Right hindlimb (tissue), 1 donor: ENCODE measurements at regions not wholly inside any gene's neighbourhood (a gene's known extent, or its start where the extent isn't known, plus 50 kb on each side); places are given as distances from the start of the nearest gene placed in this dataset.
"Not testable (repeated sequence)": the region's sequence is repeated elsewhere in the genome, so short reads cannot be mapped to it uniquely, and the experiment has no call there.

Experiments
- DNase-seq: peaks from one replicate; pipeline ENCODE4 v3.0.0-alpha.2; 2018

DNA sequence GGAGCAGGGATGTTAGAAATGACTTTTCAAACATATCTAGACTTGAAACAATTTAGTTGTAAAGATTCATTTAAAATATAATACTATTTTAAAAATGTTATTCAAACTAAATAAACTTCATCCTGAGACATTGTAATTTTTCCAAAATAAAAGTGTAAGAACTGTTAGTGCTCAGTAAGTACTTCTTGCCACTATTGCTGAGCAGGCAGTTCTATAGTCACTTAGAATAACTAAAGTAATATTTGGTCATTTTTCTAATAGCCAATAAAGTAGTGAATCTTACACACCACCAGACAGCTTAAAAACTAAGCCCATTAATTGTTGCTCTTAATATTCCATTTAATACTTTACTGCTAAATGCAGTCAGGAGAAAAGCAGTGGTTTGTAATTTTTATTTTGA lies 1120.0 kb upstream of the CDH10 start:
- DNase-seq, result no peak

DNA sequence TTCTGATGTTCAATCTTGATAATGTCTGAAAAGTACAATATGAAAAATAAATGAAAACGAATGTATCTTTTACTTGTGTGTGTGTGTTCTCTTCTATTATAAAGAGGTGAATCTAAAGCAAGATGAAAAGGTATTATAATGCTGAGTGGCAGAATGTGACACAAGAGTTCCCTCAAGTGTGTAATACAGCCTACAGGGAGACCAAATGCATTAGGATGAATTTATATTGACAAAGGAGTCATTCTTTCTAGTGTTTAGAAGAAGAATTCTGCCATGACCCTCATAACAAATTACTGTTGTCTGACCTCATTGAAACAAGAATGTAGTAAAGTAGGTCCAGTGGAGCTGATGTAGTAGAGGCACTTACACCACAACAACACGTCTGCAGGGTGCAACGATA lies 1119.0 kb upstream of the CDH10 start:
- no peak for DNase-seq

DNA sequence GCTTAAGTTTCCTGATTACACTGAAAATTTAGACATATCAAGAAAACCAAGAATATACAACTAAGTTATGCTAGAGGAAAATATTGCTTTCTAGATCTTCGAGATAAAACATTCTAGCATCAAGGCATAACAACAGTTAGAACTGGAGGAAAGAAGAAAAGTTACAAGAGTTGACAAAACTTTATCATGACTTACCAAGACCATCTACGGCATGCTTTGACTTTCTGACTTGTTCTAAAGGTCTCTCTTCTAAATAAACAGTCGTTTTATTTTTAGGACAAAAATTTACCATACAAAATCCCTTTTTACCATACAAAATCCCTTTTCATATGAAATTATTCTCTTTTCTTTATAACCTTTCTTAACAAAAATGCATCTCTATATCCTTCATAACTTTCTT lies 1110.1 kb upstream of the CDH10 start:
- DNase-seq, result no peak

- no peak for DNase-seq
These were observed 1100.1 kb upstream of the CDH10 start for GRCh38 chr5:25744908-25745307.

DNA sequence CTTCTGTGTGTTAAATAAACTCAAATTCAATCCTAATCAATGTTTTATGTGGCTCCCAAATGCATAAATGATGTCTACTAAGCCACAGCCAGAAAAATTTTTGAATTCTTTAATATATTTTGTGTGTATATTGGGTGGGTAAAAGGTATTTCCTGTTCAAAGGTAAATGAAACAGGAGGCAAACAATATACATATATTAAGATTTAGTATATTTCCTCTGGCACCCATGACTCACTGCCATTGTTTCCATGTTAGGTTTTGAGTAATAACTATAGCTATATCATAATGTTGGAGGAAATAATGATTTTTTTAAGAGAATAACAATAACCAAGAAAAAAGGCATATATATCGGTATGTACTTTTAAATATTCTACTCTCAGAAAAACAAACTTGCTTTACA lies 1071.9 kb upstream of the CDH10 start:
- no peak for DNase-seq

- DNase-seq, result no peak
These were observed 1068.5 kb upstream of the CDH10 start for GRCh38 chr5:25713259-25713658.

DNA sequence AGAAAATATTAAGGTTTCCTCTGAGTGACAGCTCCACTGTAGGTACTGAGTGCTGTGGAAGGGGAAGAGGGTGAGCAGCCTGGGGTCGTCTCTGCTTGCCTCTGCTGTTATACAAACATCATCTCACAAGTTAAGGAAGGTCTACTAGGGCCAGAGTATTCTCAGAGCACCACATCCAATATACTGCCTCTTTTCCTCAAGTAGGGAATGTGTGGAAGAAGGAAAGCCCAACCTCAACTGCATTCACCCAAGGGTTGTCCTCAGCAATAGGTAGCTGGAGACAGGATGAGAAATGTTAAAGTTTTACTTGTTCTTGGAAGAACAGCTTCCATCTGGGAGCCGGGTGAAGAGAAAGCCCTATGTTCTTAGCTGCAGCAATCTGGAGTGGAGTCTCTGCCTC lies 1062.3 kb upstream of the CDH10 start:
- no peak for DNase-seq

- DNase-seq, result no peak
These were observed 1057.2 kb upstream of the CDH10 start for GRCh38 chr5:25701936-25702335.

GRCh38 chr5:25694801-25695200 lies 1050.0 kb upstream of the CDH10 start:
- DNase-seq, result no peak

DNA sequence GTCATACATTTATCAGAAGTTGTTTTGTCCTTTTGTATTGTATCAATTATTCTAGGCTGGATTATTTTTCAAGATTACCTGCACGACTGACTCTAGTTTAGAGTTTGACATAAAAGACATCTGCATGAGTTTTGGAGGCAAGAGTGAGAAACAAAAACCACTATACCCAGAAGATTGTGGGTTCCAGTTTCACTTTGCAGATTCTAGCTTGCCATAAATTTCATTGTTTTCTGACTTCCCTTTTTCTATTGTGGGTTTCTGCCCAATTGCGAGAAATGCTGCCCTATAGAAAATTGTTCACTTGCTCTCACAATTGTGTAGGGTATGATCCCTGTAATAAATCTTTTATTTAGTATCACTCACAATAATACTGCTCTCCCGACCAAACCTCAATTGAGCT lies 1043.4 kb upstream of the CDH10 start:
- DNase-seq, result no peak

DNA sequence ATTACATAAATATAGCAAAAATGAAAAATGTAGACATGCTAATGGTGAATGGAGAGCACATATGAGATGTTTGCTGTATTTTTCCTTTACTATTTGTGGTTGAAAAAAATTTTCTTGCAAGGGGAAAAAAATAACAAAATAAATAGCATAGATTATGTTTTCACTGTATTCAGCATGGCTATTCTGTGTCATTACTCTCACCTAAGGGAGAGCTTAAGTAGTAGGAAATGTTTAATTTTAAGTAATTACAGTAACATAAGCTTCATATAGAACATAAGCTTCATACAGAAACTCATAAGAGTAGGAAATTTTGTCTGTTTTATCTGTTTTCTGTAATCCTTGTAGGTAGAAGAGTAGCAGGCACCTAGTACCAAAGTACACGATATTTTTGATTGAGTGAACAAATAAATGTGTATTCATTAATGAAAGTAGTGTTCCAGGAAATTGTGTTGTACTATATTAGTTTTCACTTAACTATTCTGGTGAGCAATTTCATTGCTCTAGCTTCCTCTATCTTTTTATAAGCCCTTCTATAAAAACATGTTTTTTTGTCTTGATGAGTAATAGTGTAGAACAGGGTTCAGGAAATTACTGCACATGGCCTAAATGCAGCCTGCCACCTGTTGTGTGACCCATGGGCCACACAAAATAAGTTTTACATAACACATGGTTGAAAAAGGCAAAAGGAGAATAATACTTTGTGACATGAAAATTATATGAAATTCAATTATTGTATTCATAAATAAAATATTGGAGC lies 1025.0 kb upstream of the CDH10 start:
- no peak for DNase-seq

DNA sequence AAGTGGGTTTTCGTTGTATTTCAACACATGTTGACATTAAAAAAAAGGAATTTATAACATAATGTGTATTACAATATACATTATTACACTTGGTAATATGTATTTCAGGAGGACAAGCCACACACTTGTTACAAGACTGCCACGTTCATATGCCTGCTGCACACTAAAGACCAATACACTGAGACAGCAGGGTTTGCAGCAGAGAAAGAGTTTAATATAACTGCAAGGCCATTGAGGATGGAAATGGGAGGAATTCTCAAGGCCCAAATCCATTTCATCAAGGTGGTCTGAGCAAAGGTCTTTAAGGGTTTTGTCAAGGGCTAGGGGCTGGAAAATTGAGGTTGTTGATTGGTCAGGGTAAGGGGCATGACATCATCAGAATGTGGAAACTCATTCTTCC lies 1017.8 kb upstream of the CDH10 start:
- DNase-seq, result no peak

DNA sequence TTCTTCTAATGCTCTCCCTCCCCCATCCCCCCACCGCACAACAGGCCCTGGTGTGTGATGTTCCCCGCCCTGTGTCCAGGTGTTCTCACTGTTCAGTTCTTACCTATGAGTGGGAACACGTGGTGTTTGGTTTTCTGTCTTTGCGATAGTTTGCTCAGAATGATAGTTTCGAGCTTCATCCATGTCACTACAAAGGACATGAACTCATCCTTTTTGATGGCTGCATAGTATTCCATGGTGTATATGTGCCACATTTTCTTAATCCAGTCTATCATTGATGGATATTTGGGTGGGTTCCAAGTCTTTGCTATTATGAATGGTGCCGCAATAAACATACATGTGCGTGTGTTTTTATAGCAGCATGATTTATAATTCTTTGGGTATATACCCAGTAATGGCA lies 1005.5 kb upstream of the CDH10 start:
- DNase-seq, result not testable (repeated sequence)

- no peak for DNase-seq
These were observed 1005.0 kb upstream of the CDH10 start for GRCh38 chr5:25649628-25650265.

- DNase-seq, result no peak
These were observed 1001.9 kb upstream of the CDH10 start for GRCh38 chr5:25646421-25647341.

- DNase-seq, result no peak
These were observed 996.3 kb upstream of the CDH10 start for GRCh38 chr5:25641124-25641523.

DNA sequence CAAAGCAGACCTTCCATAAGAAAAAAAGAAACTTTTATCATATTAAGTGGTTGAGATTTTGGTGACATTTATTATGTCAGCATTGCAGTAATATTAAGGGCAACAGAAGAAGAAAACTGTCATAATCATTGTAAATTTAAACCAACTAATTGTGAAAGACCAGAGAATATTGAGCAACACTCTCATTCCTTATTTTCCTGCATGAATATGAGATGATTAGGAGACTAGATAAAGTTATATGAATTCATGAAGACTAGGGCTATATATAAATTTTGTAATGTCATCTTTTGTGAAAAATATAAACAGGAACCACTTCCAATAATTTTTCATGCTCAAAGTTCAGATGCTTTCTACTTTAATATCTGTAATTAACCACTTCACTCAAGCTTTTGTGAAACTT lies 974.5 kb upstream of the CDH10 start:
- DNase-seq, result no peak

- DNase-seq, result no peak
These were observed 974.0 kb upstream of the CDH10 start for GRCh38 chr5:25618821-25619220.

- no peak for DNase-seq
These were observed 969.7 kb upstream of the CDH10 start for GRCh38 chr5:25614466-25614865.

GRCh38 chr5:25604681-25605080 lies 959.9 kb upstream of the CDH10 start:
- DNase-seq, result no peak

DNA sequence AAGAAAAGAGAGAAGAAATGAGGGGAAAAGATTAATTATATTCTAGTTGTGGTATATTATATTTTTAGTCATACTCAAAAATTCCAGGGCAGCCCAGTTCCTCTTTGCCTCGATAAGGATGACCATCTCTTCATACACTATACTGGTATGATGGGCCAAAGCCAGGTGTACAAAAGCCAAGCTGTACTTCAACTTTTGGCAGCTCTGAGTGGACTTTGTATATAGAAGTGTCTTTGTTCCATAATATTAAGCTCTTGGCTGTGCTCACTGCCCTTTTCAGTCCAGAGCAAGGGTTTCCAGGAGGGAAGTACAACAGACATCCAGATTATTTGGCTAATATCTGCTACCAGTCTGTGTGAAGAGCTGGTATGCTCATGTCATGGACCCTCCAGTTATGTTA lies 934.3 kb upstream of the CDH10 start:
- no peak for DNase-seq

- DNase-seq, result no peak
These were observed 928.9 kb upstream of the CDH10 start for GRCh38 chr5:25573691-25574090.

DNA sequence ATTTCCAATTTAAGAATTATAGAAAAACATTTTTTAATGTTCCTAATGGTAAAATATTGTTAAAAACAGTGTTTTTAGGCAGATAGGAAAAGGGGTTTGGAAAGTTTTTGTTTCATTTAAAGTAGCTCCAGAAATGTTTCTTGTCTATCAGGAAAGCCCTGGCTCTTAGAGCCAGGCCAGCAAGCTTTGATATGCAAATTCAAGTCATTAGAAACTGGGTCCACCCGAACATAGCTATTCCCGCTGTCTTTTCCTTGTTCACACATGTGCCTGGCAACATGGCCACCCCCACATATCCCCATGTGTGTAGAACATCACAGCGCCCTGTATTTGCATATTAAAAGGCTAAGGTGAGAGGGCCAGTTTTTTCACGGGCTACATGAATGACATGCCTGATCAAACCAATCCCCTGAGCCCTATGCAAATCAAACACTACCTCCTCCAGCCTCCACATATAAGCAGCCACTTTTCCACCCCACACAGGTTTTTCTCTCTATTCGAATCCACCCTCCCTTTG lies 925.3 kb upstream of the CDH10 start:
- DNase-seq, result no peak
